ENCODE measurements at regions not wholly inside any gene's neighbourhood (a gene's known extent, or its start where the extent isn't known, plus 50 kb on each side); places are given as distances from the start of the nearest gene placed in this dataset.

DNA sequence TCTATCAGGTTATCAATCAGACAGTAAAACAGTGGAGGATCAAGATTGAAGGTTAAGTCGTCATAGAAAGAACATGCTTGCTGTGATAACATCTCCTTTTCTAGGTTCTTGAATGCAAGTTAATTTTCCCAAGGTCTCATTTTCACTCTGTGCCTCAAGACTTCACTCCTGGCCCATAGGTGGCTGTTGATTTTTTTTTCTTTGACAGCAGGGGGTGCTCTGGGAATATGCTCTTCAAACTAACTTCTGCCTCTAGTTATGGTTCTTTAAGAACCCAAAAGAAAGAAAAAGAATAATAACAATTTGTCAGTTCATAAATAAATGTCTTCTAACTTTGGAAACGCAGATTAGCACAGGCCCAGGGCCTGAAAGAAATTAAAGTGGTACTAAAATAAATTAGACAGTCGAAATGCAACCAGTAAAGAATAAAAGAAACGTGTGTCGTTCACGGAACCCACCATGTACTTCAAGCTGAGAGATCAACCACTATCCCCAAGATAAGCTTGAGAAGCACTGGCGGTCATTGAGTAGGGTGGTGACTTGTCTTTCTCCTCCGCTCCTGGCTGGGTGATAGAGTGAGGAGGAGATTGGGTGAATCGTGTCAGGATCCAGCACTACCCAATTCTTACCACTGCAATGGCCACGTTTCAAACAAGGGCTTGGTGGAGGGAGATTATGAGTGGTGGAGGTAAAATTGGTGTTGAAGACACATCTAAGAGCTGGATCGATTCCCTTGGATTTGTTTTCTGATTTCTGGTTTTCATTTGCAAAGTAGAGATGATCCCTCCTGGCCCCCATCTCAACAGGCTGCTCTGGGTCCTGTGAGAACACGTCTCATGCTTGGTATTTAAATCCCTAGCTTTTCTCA lies 93.4 kb upstream of the IRX4 start:
- WGBS, 3 donors: 69 to 76% (median 74%) methylated on average over 12 of the region's 12 CpGs

DNA sequence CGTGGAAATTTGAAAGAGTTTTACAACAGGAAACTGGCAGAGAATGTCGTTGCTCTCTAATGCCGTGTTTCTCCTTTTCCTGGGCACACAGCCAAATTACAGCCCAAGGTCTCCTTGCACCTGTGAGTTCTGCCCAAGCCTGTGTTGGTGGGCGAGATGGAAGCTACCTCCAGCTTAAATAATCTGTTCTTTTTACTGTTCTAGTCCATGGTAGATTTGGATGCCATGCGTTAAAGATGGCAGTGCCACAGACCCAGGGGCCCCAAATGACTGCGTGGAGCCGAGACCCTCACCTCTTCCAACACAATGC lies 92.6 kb upstream of the IRX4 start:
- 37 to 54% (median 40%) methylated on average over 7 of the region's 7 CpGs for WGBS, 3 donors
- no peak overlapping the region for H3K27ac ChIP-seq
- H3K4me1 ChIP-seq (ENCODE audit: insufficient read depth): no peaks in the 10 kb centered on the region
- no peaks in the 10 kb centered on the region for H3K27me3 ChIP-seq
- DNase-seq: no peak
- H3K36me3 ChIP-seq: no peaks in the 10 kb centered on the region
- intact Hi-C loops (cut with DNase I): no loop called here
- H3K9me3 ChIP-seq: no peaks in the 10 kb centered on the region
- TF ChIP-seq POLR2A (IDR thresholded peaks at IDR 0.05): no peak
- no peak for TF ChIP-seq EP300 (IDR thresholded peaks at IDR 0.05)
- TF ChIP-seq, protein P1, sequence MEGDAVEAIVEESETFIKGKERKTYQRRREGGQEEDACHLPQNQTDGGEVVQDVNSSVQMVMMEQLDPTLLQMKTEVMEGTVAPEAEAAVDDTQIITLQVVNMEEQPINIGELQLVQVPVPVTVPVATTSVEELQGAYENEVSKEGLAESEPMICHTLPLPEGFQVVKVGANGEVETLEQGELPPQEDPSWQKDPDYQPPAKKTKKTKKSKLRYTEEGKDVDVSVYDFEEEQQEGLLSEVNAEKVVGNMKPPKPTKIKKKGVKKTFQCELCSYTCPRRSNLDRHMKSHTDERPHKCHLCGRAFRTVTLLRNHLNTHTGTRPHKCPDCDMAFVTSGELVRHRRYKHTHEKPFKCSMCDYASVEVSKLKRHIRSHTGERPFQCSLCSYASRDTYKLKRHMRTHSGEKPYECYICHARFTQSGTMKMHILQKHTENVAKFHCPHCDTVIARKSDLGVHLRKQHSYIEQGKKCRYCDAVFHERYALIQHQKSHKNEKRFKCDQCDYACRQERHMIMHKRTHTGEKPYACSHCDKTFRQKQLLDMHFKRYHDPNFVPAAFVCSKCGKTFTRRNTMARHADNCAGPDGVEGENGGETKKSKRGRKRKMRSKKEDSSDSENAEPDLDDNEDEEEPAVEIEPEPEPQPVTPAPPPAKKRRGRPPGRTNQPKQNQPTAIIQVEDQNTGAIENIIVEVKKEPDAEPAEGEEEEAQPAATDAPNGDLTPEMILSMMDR (IDR thresholded peaks at IDR 0.05): no peak
- no peak overlapping the region for H3K4me3 ChIP-seq

More for the DNA sequence above, 93.4 kb upstream of the IRX4 start:
- Histone ChIP-seq H3K36me3 (no peaks in the 10 kb centered on the region), H3K4me3 (no peak overlapping the region), H3K4me1 (ENCODE audit: insufficient read depth) (no peaks in the 10 kb centered on the region), H3K27me3 (no peaks in the 10 kb centered on the region), H3K9me3 (no peaks in the 10 kb centered on the region), H3K27ac (no peak overlapping the region)
- intact Hi-C loops (cut with DNase I): no loop called here
- TF ChIP-seq, protein P1 (IDR thresholded peaks at IDR 0.05): no peak
- no peak for TF ChIP-seq EP300 (IDR thresholded peaks at IDR 0.05)
- no peak for TF ChIP-seq POLR2A (IDR thresholded peaks at IDR 0.05)
- DNase-seq: no peak

DNA sequence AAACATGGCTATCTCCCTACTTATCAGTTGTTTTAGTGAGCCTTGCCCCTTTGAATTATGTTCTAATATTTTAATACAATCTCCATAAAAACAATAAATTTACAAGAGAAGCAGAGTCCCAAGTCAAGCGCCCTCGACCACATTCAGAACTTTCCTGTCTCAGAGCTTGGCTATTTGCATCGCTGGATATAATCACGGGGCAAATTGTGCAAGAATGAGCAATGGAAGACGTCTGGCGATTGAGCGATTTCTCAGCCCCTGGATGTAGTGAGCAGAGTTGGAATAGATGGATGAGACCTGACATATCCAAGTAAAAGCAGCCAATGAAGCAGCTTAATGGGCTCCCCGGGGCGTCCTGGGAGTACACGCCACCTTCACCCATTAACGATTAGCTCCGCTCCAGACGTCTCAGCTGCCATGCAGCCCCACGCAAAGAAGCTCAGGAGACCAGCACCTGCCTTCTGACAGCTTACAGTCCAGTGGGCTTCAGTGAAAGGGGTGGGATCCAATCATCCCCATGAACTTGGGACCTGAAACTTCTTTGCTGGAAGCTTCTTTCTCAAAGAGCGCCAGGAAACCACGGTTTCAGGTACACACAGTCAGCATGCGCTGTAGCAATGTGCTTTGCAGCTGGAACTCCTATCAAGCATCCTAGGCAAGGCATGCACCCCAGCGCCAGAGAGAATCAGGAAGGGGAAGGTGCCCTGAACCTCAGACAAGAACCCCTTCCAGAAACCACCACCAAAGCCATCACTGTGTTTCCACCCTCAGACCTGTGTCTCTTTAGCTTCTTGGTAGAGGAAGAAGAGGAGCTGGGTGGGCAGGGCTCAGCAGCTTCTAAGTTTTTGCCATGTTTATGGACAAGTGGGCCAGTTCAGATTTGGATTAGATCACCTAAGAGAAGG lies 92.0 kb upstream of the IRX4 start:
- no peak for DNase-seq
- TF ChIP-seq, protein P1 (IDR thresholded peaks at IDR 0.05): no peak
- no peak for TF ChIP-seq EP300 (IDR thresholded peaks at IDR 0.05)
- no peak for TF ChIP-seq POLR2A (IDR thresholded peaks at IDR 0.05)
- WGBS, 3 donors: 84 to 86% (median 84%) methylated on average over 18 of the region's 18 CpGs
- Histone ChIP-seq H3K36me3 (no peaks in the 10 kb centered on the region), H3K27me3 (no peaks in the 10 kb centered on the region), H3K4me1 (ENCODE audit: insufficient read depth) (no peaks in the 10 kb centered on the region), H3K4me3 (no peak overlapping the region), H3K9me3 (no peaks in the 10 kb centered on the region), H3K27ac (no peak overlapping the region)
- intact Hi-C loops (cut with DNase I): no loop called here

DNA sequence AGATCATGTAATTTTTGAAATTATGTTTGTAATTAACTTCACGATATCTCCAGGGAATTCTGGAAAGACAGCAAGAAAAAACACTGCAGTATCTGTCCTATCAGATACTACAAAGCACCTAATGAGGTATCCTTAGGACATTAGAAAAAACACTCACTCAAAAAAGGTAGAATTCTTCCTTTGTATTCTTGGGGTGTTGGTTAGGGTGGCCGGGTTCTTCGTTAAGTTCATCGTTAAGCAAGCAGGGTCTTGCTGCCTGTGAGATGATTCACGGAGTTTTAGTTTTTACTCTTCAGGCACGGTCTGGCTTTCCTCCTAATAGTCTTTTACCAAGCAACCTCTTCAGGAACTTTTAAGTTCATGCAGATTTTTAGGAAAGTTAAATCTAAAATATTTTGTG lies 91.4 kb upstream of the IRX4 start:
- TF ChIP-seq POLR2A (IDR thresholded peaks at IDR 0.05) (no peak), EP300 (IDR thresholded peaks at IDR 0.05) (no peak)
- TF ChIP-seq, protein P1 (IDR thresholded peaks at IDR 0.05): no peak
- WGBS, 3 donors: 47 to 60% (median 48%) methylated on average over 6 of the region's 6 CpGs
- H3K4me3 ChIP-seq: no peak overlapping the region
- no peaks in the 10 kb centered on the region for H3K9me3 ChIP-seq
- H3K27me3 ChIP-seq: no peaks in the 10 kb centered on the region
- intact Hi-C loops (cut with DNase I): no loop called here
- H3K27ac ChIP-seq: no peak overlapping the region
- H3K4me1 ChIP-seq (ENCODE audit: insufficient read depth): no peaks in the 10 kb centered on the region
- no peak for DNase-seq
- H3K36me3 ChIP-seq: no peaks in the 10 kb centered on the region

Data from ovary (tissue), 7 donors.